HG03025 (cell line): ENCODE measurements at regions not wholly inside any gene's neighbourhood (a gene's known extent, or its start where the extent isn't known, plus 50 kb on each side); places are given as distances from the start of the nearest gene placed in this dataset.
A peak's percentile ranks its signal among the peaks of the same experiment; 100 is the strongest.
"Not testable (repeated sequence)": the region's sequence is repeated elsewhere in the genome, so short reads cannot be mapped to it uniquely, and the experiment has no call there.

ENCODE experiments used
- ATAC-seq: cut with Tn5 transposase; IDR thresholded peaks from one replicate; pipeline ENCODE4 v1.9.1; 2021; ENCODE audit warnings: mild to moderate bottlenecking, moderate library complexity; ENCODE audit not compliant: unreplicated experiment, low FRiP score

DNA sequence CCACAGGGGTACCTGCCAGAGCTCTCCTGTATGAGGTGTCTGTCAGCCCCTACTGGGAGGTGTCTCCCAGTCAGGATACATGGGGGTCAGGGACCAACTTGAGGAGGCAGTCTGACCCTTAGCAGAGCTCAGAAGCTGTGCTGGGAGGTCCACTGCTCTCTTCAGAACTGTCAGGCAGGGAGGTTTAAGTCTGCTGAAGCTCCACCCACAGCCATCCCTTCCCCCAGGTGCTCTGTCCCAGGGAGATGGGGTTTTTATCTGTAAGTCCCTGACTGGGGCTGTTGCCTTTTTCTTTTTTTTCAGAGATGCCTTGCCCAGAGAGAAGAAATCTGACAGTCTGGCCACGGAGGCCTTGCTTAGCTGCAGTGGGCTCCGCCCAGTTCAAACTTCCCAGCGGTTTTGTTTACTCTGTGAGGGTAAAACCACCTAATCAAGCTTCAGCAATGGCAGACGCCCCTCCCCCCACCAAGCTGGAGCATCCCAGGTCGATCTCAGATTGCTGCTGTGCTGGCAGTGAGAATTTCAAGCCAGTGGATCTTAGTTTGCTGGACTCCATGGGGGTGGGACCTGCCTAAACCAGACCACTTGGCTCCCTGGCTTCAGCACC lies 118.5 kb upstream of the RADX start:
- not testable (repeated sequence) for ATAC-seq

DNA sequence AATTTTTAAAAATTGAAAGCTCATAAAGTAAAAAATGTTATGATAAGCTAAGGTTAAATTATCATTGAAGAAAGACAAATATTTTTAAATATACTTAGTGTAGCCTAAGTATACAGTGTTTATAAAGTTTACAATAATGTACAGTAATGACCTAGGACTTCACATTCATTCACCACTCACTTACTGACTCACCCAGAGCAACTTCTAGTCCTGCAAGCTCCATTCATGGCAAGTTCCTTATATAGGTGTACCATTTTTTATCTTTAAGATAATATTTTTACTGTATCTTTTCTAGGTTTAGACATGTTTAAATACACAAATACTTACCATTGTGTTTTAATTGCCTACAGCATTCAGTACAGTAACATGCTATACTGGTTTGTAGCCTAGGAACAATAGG lies 112.3 kb upstream of the RADX start:
- no peak for ATAC-seq

DNA sequence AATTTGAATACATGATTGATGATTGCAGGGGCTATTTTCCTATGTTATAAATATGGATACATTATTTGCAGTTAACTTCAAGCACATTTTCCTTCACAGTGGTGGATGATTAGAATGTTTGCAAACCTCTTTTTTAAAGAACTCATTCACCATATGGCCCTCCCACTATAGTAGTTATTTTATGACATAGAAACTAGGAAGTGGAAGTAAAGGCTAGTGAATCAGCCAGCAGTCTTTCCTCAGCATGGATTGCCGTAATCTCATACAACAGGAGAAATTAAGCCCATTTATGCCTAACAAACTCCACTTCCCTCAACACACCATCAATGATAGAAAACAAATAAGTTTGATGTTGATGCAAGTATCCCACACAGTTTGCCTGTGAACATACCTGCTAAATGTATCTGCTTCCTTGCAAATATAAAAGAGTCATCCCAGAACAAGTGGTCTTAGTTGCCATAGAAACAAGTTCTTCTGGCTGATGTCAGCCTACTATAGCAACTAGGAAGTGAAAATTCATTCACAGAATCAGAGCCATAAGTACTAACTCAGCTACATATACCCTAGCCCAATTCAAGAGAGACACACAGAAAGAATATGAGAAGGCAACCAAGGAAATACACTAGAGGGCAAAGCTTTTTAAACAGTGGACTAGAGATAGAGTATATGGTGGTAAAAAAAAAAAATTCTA lies 100.9 kb upstream of the RADX start:
- ATAC-seq = peak; percentile 76
